ENCODE measurements at regions not wholly inside any gene's neighbourhood (a gene's known extent, or its start where the extent isn't known, plus 50 kb on each side); places are given as distances from the start of the nearest gene placed in this dataset.

- H3K27ac ChIP-seq: peak overlapping the region in 2 of 4 donors; percentile 1 to 72
Observed at GRCh38 chr12:75815756-75816155, 215.8 kb downstream of the PHLDA1 start.

GRCh38 chr12:75814851-75815754, 216.5 kb downstream of the PHLDA1 start:
- H3K27me3 ChIP-seq: no peaks in the 10 kb centered on the region
- no peaks in the 10 kb centered on the region for H3K36me3 ChIP-seq
- peak in 1 of 2 donors; percentile 38 for DNase-seq (ENCODE audit: low spot score in 2 of 2)
- peaks cover 0 to 11% (median 4%) of the 10 kb centered on the region in 4 donors for H3K4me1 ChIP-seq
- H3K27ac ChIP-seq: peak overlapping the region in 2 of 4 donors; percentile 1 to 72
- WGBS, 2 donors: 30 to 36% methylated on average over 6 of the region's 6 CpGs
- no peak overlapping the region for H3K4me3 ChIP-seq
- TF ChIP-seq EP300 (IDR thresholded peaks at IDR 0.05) (peak in 1 of 2 donors; percentile 21), CTCF (IDR thresholded peaks at IDR 0.05) (no peak)
- no peaks in the 10 kb centered on the region for H3K9me3 ChIP-seq

More at GRCh38 chr12:75815756-75816155, 215.8 kb downstream of the PHLDA1 start:
- DNase-seq (ENCODE audit: low spot score in 2 of 2): no peak
- no peak for TF ChIP-seq CTCF (IDR thresholded peaks at IDR 0.05)
- TF ChIP-seq POLR2A (IDR thresholded peaks at IDR 0.05): no peak
- TF ChIP-seq EP300 (IDR thresholded peaks at IDR 0.05): no peak
- Histone ChIP-seq H3K4me1 (peaks cover 0 to 11% (median 4%) of the 10 kb centered on the region in 4 donors), H3K9me3 (no peaks in the 10 kb centered on the region), H3K36me3 (no peaks in the 10 kb centered on the region), H3K27me3 (no peaks in the 10 kb centered on the region), H3K4me3 (no peak overlapping the region)
- WGBS, 2 donors: 93 to 100% methylated on average over 1 of the region's 1 CpG

- Histone ChIP-seq H3K27ac (no peak overlapping the region), H3K4me1 (peaks cover 0 to 11% (median 4%) of the 10 kb centered on the region in 4 donors), H3K4me3 (no peak overlapping the region), H3K27me3 (no peaks in the 10 kb centered on the region), H3K9me3 (no peaks in the 10 kb centered on the region), H3K36me3 (no peaks in the 10 kb centered on the region)
- WGBS, 2 donors: 85 to 89% methylated on average over 1 of the region's 1 CpG
- DNase-seq (ENCODE audit: low spot score in 2 of 2): no peak
- TF ChIP-seq EP300 (IDR thresholded peaks at IDR 0.05): no peak
- no peak for TF ChIP-seq CTCF (IDR thresholded peaks at IDR 0.05)
- no peak for TF ChIP-seq POLR2A (IDR thresholded peaks at IDR 0.05)
Observed at GRCh38 chr12:75813072-75813471, 218.5 kb downstream of the PHLDA1 start.

GRCh38 chr12:75812271-75813018, 219.1 kb downstream of the PHLDA1 start:
- no peak overlapping the region for H3K27ac ChIP-seq
- no peak overlapping the region for H3K4me3 ChIP-seq
- DNase-seq (ENCODE audit: low spot score in 2 of 2): no peak
- H3K4me1 ChIP-seq: peaks cover 0 to 11% (median 4%) of the 10 kb centered on the region in 4 donors
- no peaks in the 10 kb centered on the region for H3K36me3 ChIP-seq
- no peaks in the 10 kb centered on the region for H3K27me3 ChIP-seq
- 51 to 60% methylated on average over 9 of the region's 9 CpGs for WGBS, 2 donors
- TF ChIP-seq POLR2A (IDR thresholded peaks at IDR 0.05) (no peak), CTCF (IDR thresholded peaks at IDR 0.05) (no peak), EP300 (IDR thresholded peaks at IDR 0.05) (no peak)
- no peaks in the 10 kb centered on the region for H3K9me3 ChIP-seq

- TF ChIP-seq CTCF (IDR thresholded peaks at IDR 0.05) (no peak), POLR2A (IDR thresholded peaks at IDR 0.05) (no peak), EP300 (IDR thresholded peaks at IDR 0.05) (no peak)
- no peak overlapping the region for H3K4me3 ChIP-seq
- no peak for DNase-seq (ENCODE audit: low spot score in 2 of 2)
Observed at GRCh38 chr12:75809746-75810145, 221.8 kb downstream of the PHLDA1 start.

More at GRCh38 chr12:75809746-75810145, 221.8 kb downstream of the PHLDA1 start:
- Histone ChIP-seq H3K4me1 (peaks cover 0 to 2% (median under 1%) of the 10 kb centered on the region in 4 donors), H3K9me3 (peaks cover 0 to 6% (median 0%) of the 10 kb centered on the region in 4 donors), H3K27me3 (no peaks in the 10 kb centered on the region), H3K27ac (no peak overlapping the region), H3K36me3 (no peaks in the 10 kb centered on the region)
- 71 to 78% methylated on average over 2 of the region's 2 CpGs for WGBS, 2 donors
